ENCODE measurements at regions not wholly inside any gene's neighbourhood (a gene's known extent, or its start where the extent isn't known, plus 50 kb on each side); places are given as distances from the start of the nearest gene placed in this dataset.
A peak's percentile ranks its signal among the peaks of the same experiment; 100 is the strongest.
"Not testable (repeated sequence)": the region's sequence is repeated elsewhere in the genome, so short reads cannot be mapped to it uniquely, and the experiment has no call there.

GRCh38 chr5:42956551-42956950 is 83.6 kb downstream of the ANXA2R start:
- no peak for ATAC-seq
- DNase-seq (ENCODE audit: low spot score in 2 of 2): no peak
- Mint-ChIP-seq H3K27ac (peak overlapping the region; percentile 56), H3K9me3 (peaks cover 3% of the 10 kb centered on the region), H3K36me3 (peaks cover under 1% of the 10 kb centered on the region), H3K4me1 (peaks cover 14% of the 10 kb centered on the region), H3K4me3 (no peak overlapping the region)

GRCh38 chr5:42953041-42953440 is 87.1 kb downstream of the ANXA2R start:
- peaks cover 24% of the 10 kb centered on the region for H3K4me1 Mint-ChIP-seq
- peaks cover 3% of the 10 kb centered on the region for H3K9me3 Mint-ChIP-seq
- DNase-seq (ENCODE audit: low spot score in 2 of 2): no peak
- ATAC-seq: no peak
- H3K27ac Mint-ChIP-seq: peak overlapping the region; percentile 98
- peaks cover 24% of the 10 kb centered on the region for H3K36me3 Mint-ChIP-seq
- H3K4me3 Mint-ChIP-seq: peak overlapping the region; percentile 92

GRCh38 chr5:42952578-42952974 is 87.5 kb downstream of the ANXA2R start:
- DNase-seq (ENCODE audit: low spot score in 2 of 2) (no peak), ATAC-seq (no peak)
- Mint-ChIP-seq H3K4me3 (peak overlapping the region; percentile 92), H3K27ac (peak overlapping the region; percentile 98), H3K4me1 (peaks cover 24% of the 10 kb centered on the region), H3K9me3 (peaks cover 3% of the 10 kb centered on the region), H3K36me3 (peaks cover 24% of the 10 kb centered on the region)

- Mint-ChIP-seq H3K4me1 (peaks cover 24% of the 10 kb centered on the region), H3K9me3 (peaks cover 3% of the 10 kb centered on the region), H3K4me3 (peak overlapping the region; percentile 92), H3K27ac (peak overlapping the region; percentile 98), H3K36me3 (peaks cover 24% of the 10 kb centered on the region)
- DNase-seq (ENCODE audit: low spot score in 2 of 2) (peak; percentile 56 to 88), ATAC-seq (peak; percentile 71)
These were observed 88.8 kb downstream of the ANXA2R start for GRCh38 chr5:42951293-42951840.

GRCh38 chr5:42950456-42951292 is 89.4 kb downstream of the ANXA2R start:
- Mint-ChIP-seq H3K36me3 (peaks cover 24% of the 10 kb centered on the region), H3K9me3 (peaks cover 3% of the 10 kb centered on the region), H3K4me1 (peaks cover 24% of the 10 kb centered on the region), H3K27ac (peak overlapping the region; percentile 98), H3K4me3 (peak overlapping the region; percentile 92)
- DNase-seq (ENCODE audit: low spot score in 2 of 2) (peak; percentile 41 to 87), ATAC-seq (peak; percentile 77)

- Mint-ChIP-seq H3K4me3 (peak overlapping the region; percentile 92), H3K27ac (peak overlapping the region; percentile 98), H3K4me1 (peaks cover 20% of the 10 kb centered on the region), H3K9me3 (no peaks in the 10 kb centered on the region), H3K36me3 (peaks cover 24% of the 10 kb centered on the region)
- DNase-seq (ENCODE audit: low spot score in 2 of 2) (no peak), ATAC-seq (no peak)
These were observed 90.0 kb downstream of the ANXA2R start for GRCh38 chr5:42950116-42950455.

GRCh38 chr5:42949348-42950115 is 90.6 kb downstream of the ANXA2R start:
- Mint-ChIP-seq H3K4me3 (peak overlapping the region; percentile 92), H3K4me1 (peaks cover 19% of the 10 kb centered on the region), H3K27ac (peak overlapping the region; percentile 98), H3K9me3 (no peaks in the 10 kb centered on the region), H3K36me3 (peaks cover 24% of the 10 kb centered on the region)
- ATAC-seq (peak; percentile 63), DNase-seq (ENCODE audit: low spot score in 2 of 2) (peak; percentile 33 to 76)

- ATAC-seq (peak; percentile 0), DNase-seq (ENCODE audit: low spot score in 2 of 2) (no peak)
- Mint-ChIP-seq H3K9me3 (no peaks in the 10 kb centered on the region), H3K27ac (peak overlapping the region; percentile 98), H3K36me3 (peaks cover 24% of the 10 kb centered on the region), H3K4me3 (peak overlapping the region; percentile 92), H3K4me1 (peaks cover 19% of the 10 kb centered on the region)
These were observed 91.2 kb downstream of the ANXA2R start for GRCh38 chr5:42948961-42949347.

- Mint-ChIP-seq H3K4me3 (no peak overlapping the region), H3K4me1 (peaks cover 11% of the 10 kb centered on the region), H3K27ac (peak overlapping the region; percentile 43), H3K36me3 (peaks cover 8% of the 10 kb centered on the region), H3K9me3 (no peaks in the 10 kb centered on the region)
- DNase-seq (ENCODE audit: low spot score in 2 of 2) (no peak), ATAC-seq (no peak)
These were observed 95.1 kb downstream of the ANXA2R start for GRCh38 chr5:42944989-42945388.

- ATAC-seq (no peak), DNase-seq (ENCODE audit: low spot score in 2 of 2) (no peak)
- Mint-ChIP-seq H3K27ac (no peak overlapping the region), H3K36me3 (no peaks in the 10 kb centered on the region), H3K9me3 (no peaks in the 10 kb centered on the region), H3K4me3 (no peak overlapping the region), H3K4me1 (peaks cover 3% of the 10 kb centered on the region)
These were observed 96.0 kb downstream of the ANXA2R start for GRCh38 chr5:42943931-42944631.

GRCh38 chr5:42940853-42941252 is 99.3 kb downstream of the ANXA2R start:
- DNase-seq (ENCODE audit: low spot score in 2 of 2): no peak

GRCh38 chr5:42932011-42932410 is 108.1 kb downstream of the ANXA2R start:
- H3K4me3 Mint-ChIP-seq; H3K9me3 Mint-ChIP-seq; H3K4me1 Mint-ChIP-seq; DNase-seq (ENCODE audit: low spot score in 2 of 2); ATAC-seq; H3K27ac Mint-ChIP-seq; H3K36me3 Mint-ChIP-seq: not testable (repeated sequence)

More at GRCh38 chr5:42940853-42941252, 99.3 kb downstream of the ANXA2R start:
- Mint-ChIP-seq H3K36me3 (no peaks in the 10 kb centered on the region), H3K4me3 (no peak overlapping the region), H3K27ac (no peak overlapping the region), H3K4me1 (no peaks in the 10 kb centered on the region), H3K9me3 (no peaks in the 10 kb centered on the region)
- ATAC-seq: no peak

- H3K27ac Mint-ChIP-seq; H3K4me1 Mint-ChIP-seq; H3K4me3 Mint-ChIP-seq; H3K36me3 Mint-ChIP-seq; ATAC-seq; H3K9me3 Mint-ChIP-seq; DNase-seq (ENCODE audit: low spot score in 2 of 2): not testable (repeated sequence)
These were observed 108.7 kb downstream of the ANXA2R start for GRCh38 chr5:42931451-42931850.

GRCh38 chr5:42930934-42931333 is 109.2 kb downstream of the ANXA2R start:
- Mint-ChIP-seq H3K9me3 (no peaks in the 10 kb centered on the region), H3K4me3 (no peak overlapping the region), H3K4me1 (peaks cover 7% of the 10 kb centered on the region), H3K36me3 (no peaks in the 10 kb centered on the region), H3K27ac (no peak overlapping the region)
- ATAC-seq (no peak), DNase-seq (ENCODE audit: low spot score in 2 of 2) (no peak)

GRCh38 chr5:42929871-42930270 is 110.2 kb downstream of the ANXA2R start:
- no peak for ATAC-seq
- Mint-ChIP-seq H3K27ac (no peak overlapping the region), H3K4me1 (peaks cover 7% of the 10 kb centered on the region), H3K4me3 (no peak overlapping the region), H3K9me3 (no peaks in the 10 kb centered on the region), H3K36me3 (no peaks in the 10 kb centered on the region)
- no peak for DNase-seq (ENCODE audit: low spot score in 2 of 2)

All from stimulated activated effector memory CD8-positive, alpha-beta T cell treated with anti-CD3 and anti-CD28 coated beads, Interleukin-12 subunit alpha, Interleukin-12 subunit beta, amount 100 ng/mL, for 72 hours (primary cell).